Suprapubic skin (tissue), 3 donors: ENCODE measurements at regions not wholly inside any gene's neighbourhood (a gene's known extent, or its start where the extent isn't known, plus 50 kb on each side); places are given as distances from the start of the nearest gene placed in this dataset.

ENCODE experiments used
- POLR2A ChIP-seq, 2 donors: fragments of 450-650 bp; IDR thresholded peaks; one replicate each; pipeline ENCODE4 v1.6.1; 2017; ENCODE audit warnings: antibody characterized with exemption in 2 of 2, mild to moderate bottlenecking in 2 of 2, moderate library complexity in 2 of 2
- TF ChIP-seq, protein P1 (sequence below), 2 donors: fragments of 200-600 bp in 1 of 2; fragments of 450-650 bp in 1 of 2; sonication (generic) in 1 of 2; IDR thresholded peaks; one replicate each; pipeline ENCODE4 v1.5.1; 2016 to 2019; ENCODE audit warnings: antibody characterized with exemption in 2 of 2, mild to moderate bottlenecking in 1 of 2, moderate library complexity in 1 of 2

GRCh38 chr22:49010070-49010863 is 817.4 kb downstream of the BRD1 start:
- TF ChIP-seq POLR2A (IDR thresholded peaks at IDR 0.05): no peak
- TF ChIP-seq, protein P1, sequence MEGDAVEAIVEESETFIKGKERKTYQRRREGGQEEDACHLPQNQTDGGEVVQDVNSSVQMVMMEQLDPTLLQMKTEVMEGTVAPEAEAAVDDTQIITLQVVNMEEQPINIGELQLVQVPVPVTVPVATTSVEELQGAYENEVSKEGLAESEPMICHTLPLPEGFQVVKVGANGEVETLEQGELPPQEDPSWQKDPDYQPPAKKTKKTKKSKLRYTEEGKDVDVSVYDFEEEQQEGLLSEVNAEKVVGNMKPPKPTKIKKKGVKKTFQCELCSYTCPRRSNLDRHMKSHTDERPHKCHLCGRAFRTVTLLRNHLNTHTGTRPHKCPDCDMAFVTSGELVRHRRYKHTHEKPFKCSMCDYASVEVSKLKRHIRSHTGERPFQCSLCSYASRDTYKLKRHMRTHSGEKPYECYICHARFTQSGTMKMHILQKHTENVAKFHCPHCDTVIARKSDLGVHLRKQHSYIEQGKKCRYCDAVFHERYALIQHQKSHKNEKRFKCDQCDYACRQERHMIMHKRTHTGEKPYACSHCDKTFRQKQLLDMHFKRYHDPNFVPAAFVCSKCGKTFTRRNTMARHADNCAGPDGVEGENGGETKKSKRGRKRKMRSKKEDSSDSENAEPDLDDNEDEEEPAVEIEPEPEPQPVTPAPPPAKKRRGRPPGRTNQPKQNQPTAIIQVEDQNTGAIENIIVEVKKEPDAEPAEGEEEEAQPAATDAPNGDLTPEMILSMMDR (IDR thresholded peaks at IDR 0.05): no peak
